Stomach (tissue), 4 donors: ENCODE measurements at regions not wholly inside any gene's neighbourhood (a gene's known extent, or its start where the extent isn't known, plus 50 kb on each side); places are given as distances from the start of the nearest gene placed in this dataset.

Experiments used
- CTCF ChIP-seq, 7 experiments: fragments of 450-650 bp in 4 of 7; fragments of 200-600 bp in 3 of 7; sonication (generic) in 3 of 7; IDR thresholded peaks; one replicate each; pipeline ENCODE4 v1.5.1; 2016 to 2019; ENCODE audit warnings: antibody characterized with exemption in 7 of 7, control low read depth in 2 of 7, mild to moderate bottlenecking in 1 of 7
- EP300 ChIP-seq: sonication (generic); formaldehyde crosslinking; IDR thresholded peaks from one replicate; pipeline ENCODE4 v1.6.1; 2017; ENCODE audit warnings: antibody characterized with exemption
- POLR2A ChIP-seq, 4 donors: fragments of 450-650 bp; IDR thresholded peaks; one replicate each; pipeline ENCODE4 v1.6.1; 2016; ENCODE audit warnings: antibody characterized with exemption in 4 of 4, control low read depth in 2 of 4, mild to moderate bottlenecking in 1 of 4, moderate library complexity in 1 of 4
- POLR2AphosphoS5 ChIP-seq, 3 donors: sonication (generic); formaldehyde crosslinking; IDR thresholded peaks; one replicate each; pipeline ENCODE4 v1.6.1; 2016; ENCODE audit warnings: antibody characterized with exemption in 3 of 3

GRCh38 chr9:117875886-117876285 lies 171.7 kb downstream of the TLR4 start:
- TF ChIP-seq CTCF (IDR thresholded peaks at IDR 0.05) (no peak), POLR2A (IDR thresholded peaks at IDR 0.05) (no peak), POLR2AphosphoS5 (IDR thresholded peaks at IDR 0.05) (no peak), EP300 (no peak)
